Esophagus muscularis mucosa (tissue), 4 donors: ENCODE measurements at regions not wholly inside any gene's neighbourhood (a gene's known extent, or its start where the extent isn't known, plus 50 kb on each side); places are given as distances from the start of the nearest gene placed in this dataset.

ENCODE experiments used
- DNase-seq: peaks from one replicate; pipeline ENCODE4 v3.0.0-alpha.2; 2017; ENCODE audit errors: extremely low spot score
- H3K27ac ChIP-seq, 4 donors: fragments of 200-600 bp; sonication (generic); replicated peaks in 1 of 4; 1 replicate in 3 of 4; 2 replicates in 1 of 4; pipeline ENCODE4 v1.5.1; 2016 to 2019; ENCODE audit warnings: mild to moderate bottlenecking in 1 of 4
- H3K27me3 ChIP-seq, 4 donors: fragments of 200-600 bp; sonication (generic); one replicate each; pipeline versions ENCODE4 v1.5.1 to v1.6.0; 2016 to 2019
- H3K36me3 ChIP-seq, 4 donors: fragments of 200-600 bp; sonication (generic); one replicate each; pipeline ENCODE4 v1.5.1; 2016 to 2019
- H3K4me1 ChIP-seq, 4 donors: fragments of 200-600 bp; sonication (generic); one replicate each; pipeline ENCODE4 v1.5.1; 2016 to 2019
- H3K4me3 ChIP-seq, 4 donors: fragments of 200-600 bp; sonication (generic); 1 replicate in 2 of 4; 2 replicates in 2 of 4; pipeline ENCODE4 v1.5.1; 2016 to 2019; ENCODE audit warnings: mild to moderate bottlenecking in 4 of 4, moderate library complexity in 1 of 4
- H3K9me3 ChIP-seq, 4 donors: fragments of 200-600 bp; sonication (generic); 1 replicate in 3 of 4; 2 replicates in 1 of 4; pipeline ENCODE4 v1.5.1; 2016 to 2019
- EP300 ChIP-seq: sonication (generic); formaldehyde crosslinking; IDR thresholded peaks from one replicate; pipeline ENCODE4 v1.6.1; 2017; ENCODE audit warnings: antibody characterized with exemption
- POLR2A ChIP-seq: fragments of 450-650 bp; IDR thresholded peaks from one replicate; pipeline ENCODE4 v1.6.1; 2017; ENCODE audit warnings: antibody characterized with exemption, moderate library complexity, mild to moderate bottlenecking, low read depth
- POLR2AphosphoS5 ChIP-seq, 2 donors: sonication (generic); formaldehyde crosslinking; IDR thresholded peaks; one replicate each; pipeline ENCODE4 v1.6.1; 2017; ENCODE audit warnings: antibody characterized with exemption in 2 of 2
- WGBS: methylation state at CpG from one replicate; pipeline ENCODE4 v1.1.5; 2018; 5-methylcytosine and 5-hydroxymethylcytosine counted together
- intact Hi-C: fragments of 100-400 bp; cut with DNase I; formaldehyde crosslinking; loops from one replicate; pipeline ENCODE4 v1.15.1; 2023
- TF ChIP-seq, protein P1 (sequence below), 3 experiments: fragments of 200-600 bp in 2 of 3; fragments of 450-650 bp in 1 of 3; sonication (generic) in 2 of 3; IDR thresholded peaks; one replicate each; pipeline ENCODE4 v1.5.1; 2017 to 2019; ENCODE audit warnings: antibody characterized with exemption in 3 of 3, mild to moderate bottlenecking in 2 of 3, moderate library complexity in 1 of 3

DNA sequence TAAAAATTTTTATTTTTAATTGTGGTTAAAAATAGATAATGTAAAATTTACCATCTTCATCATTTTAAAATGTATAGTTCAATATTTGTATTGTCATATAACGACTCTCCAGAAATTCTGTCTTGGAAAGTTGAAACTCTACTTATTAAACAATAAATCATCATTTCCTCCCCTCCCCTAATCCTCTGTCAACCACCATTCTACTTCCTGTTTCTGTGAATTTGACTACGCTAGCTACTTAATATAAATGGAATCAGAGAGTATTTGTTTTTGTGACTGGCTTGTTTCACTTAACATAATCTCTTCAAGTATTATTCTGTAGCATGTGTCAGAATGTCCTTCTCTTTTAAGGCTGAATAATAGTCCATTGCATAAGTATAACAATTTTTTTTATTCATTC is 729.0 kb upstream of the AADAT start:
- DNase-seq = no peak
- WGBS = 47% methylated on average over 2 of the region's 2 CpGs
- TF ChIP-seq EP300 = no peak
- TF ChIP-seq POLR2A = no peak
- TF ChIP-seq POLR2AphosphoS5 (IDR thresholded peaks at IDR 0.05) = no peak
- TF ChIP-seq, protein P1, sequence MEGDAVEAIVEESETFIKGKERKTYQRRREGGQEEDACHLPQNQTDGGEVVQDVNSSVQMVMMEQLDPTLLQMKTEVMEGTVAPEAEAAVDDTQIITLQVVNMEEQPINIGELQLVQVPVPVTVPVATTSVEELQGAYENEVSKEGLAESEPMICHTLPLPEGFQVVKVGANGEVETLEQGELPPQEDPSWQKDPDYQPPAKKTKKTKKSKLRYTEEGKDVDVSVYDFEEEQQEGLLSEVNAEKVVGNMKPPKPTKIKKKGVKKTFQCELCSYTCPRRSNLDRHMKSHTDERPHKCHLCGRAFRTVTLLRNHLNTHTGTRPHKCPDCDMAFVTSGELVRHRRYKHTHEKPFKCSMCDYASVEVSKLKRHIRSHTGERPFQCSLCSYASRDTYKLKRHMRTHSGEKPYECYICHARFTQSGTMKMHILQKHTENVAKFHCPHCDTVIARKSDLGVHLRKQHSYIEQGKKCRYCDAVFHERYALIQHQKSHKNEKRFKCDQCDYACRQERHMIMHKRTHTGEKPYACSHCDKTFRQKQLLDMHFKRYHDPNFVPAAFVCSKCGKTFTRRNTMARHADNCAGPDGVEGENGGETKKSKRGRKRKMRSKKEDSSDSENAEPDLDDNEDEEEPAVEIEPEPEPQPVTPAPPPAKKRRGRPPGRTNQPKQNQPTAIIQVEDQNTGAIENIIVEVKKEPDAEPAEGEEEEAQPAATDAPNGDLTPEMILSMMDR (IDR thresholded peaks at IDR 0.05) = no peak
- H3K27ac ChIP-seq = no peak overlapping the region
- no peaks in the 10 kb centered on the region for H3K36me3 ChIP-seq
- H3K4me3 ChIP-seq = no peak overlapping the region
- intact Hi-C loops = no loop called here
- H3K4me1 ChIP-seq = no peaks in the 10 kb centered on the region
- H3K9me3 ChIP-seq = peaks cover 0 to 14% (median 2%) of the 10 kb centered on the region in 4 donors
- no peaks in the 10 kb centered on the region for H3K27me3 ChIP-seq

DNA sequence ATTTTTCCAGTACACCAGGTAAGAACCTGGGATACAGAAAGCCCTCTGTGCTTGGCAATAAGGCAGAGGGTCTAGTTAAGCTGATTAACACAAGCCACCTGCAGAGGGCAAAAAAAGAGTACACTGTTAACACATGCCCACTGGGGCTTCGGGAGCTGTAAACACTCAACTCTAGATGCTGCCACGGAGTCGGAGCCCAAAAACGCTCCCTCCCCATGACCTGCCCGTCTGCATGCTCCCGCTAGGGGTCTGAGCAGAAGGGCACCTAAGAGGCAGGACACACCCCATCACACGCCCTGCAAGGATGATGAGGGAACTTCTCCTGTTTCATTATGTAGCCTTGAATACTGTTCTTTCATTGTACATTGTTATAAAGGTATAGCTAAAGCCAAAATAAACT is 715.6 kb upstream of the AADAT start:
- Histone ChIP-seq H3K9me3 (no peaks in the 10 kb centered on the region), H3K27me3 (no peaks in the 10 kb centered on the region), H3K27ac (no peak overlapping the region), H3K4me1 (no peaks in the 10 kb centered on the region), H3K36me3 (no peaks in the 10 kb centered on the region), H3K4me3 (no peak overlapping the region)
- DNase-seq = no peak
- 84% methylated on average over 7 of the region's 7 CpGs for WGBS
- TF ChIP-seq EP300 = no peak
- intact Hi-C loops = no loop called here

DNA sequence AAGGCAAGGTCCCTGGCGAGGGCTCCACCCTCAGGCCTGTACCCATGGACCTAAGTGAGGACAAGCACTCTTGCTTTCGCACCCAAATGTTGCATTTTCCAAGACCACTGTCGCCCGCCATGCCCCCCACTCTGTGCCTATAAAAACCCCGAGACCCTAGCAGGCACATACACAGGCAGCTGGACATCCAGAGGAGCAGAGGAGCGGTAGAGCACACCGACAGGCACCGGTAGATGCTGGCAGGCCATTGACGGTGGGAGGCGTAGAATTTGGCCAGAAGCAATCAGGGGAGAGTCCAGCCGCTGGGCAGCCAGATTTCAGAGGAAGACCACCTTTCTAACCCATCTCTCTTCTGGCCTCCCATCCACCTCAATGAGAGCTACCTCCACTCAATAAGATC is 715.2 kb upstream of the AADAT start:
- no peak overlapping the region for H3K27ac ChIP-seq
- no peak for DNase-seq
- 91% methylated on average over 10 of the region's 11 CpGs for WGBS

DNA sequence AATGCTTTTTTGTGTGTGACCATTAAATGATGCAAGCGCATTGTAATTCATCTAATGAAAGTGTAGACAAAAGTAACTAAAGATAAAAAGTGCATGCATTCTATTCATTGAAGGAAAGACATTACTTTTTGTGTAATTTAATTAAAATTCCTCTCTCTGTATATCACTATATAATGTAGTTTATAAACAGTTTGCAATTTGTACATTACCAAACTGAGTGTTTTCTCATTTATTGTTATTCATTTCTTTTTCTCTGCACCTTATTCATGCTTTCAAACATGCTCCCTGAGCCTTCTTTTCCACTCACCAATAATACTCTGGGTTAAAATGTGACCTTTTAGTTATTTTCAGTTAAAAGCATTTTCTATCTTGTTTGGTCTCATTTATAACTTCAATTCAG is 713.7 kb upstream of the AADAT start:
- intact Hi-C loops = no loop called here
- no peaks in the 10 kb centered on the region for H3K4me1 ChIP-seq
- no peak for TF ChIP-seq POLR2AphosphoS5 (IDR thresholded peaks at IDR 0.05)
- TF ChIP-seq, protein P1 (IDR thresholded peaks at IDR 0.05) = no peak
- TF ChIP-seq EP300 = no peak
- TF ChIP-seq POLR2A = no peak
- no peak overlapping the region for H3K4me3 ChIP-seq
- H3K27me3 ChIP-seq = no peaks in the 10 kb centered on the region
- no peak overlapping the region for H3K27ac ChIP-seq
- no peaks in the 10 kb centered on the region for H3K9me3 ChIP-seq
- no peaks in the 10 kb centered on the region for H3K36me3 ChIP-seq
- 95% methylated on average over 1 of the region's 1 CpG for WGBS
- DNase-seq = no peak

More for the DNA sequence above, 715.2 kb upstream of the AADAT start:
- Histone ChIP-seq H3K36me3 (no peaks in the 10 kb centered on the region), H3K9me3 (no peaks in the 10 kb centered on the region), H3K27me3 (no peaks in the 10 kb centered on the region), H3K4me1 (no peaks in the 10 kb centered on the region), H3K4me3 (no peak overlapping the region)
- TF ChIP-seq EP300 = no peak
- no peak for TF ChIP-seq POLR2AphosphoS5 (IDR thresholded peaks at IDR 0.05)
- no peak for TF ChIP-seq POLR2A
- TF ChIP-seq, protein P1 (IDR thresholded peaks at IDR 0.05) = no peak
- intact Hi-C loops = no loop called here

DNA sequence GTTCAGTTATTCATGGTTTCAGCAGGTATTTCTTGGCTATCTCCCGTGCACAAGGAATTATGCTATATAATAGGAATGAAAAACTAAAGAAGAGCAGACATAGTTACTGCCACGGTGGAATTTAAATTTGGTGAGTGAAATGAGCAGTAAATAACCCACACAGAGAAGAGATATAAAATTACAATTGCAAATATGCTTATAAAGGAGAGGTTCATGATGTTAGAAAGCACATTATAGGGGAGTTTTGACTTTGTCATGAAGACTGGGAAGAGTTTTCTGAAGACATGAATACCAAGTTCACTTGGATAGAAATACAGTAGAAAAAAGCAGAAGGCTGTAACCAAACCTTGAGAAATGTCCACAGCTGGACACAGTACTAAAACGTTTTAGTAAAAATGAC is 712.0 kb upstream of the AADAT start:
- Histone ChIP-seq H3K36me3 (no peaks in the 10 kb centered on the region), H3K27me3 (no peaks in the 10 kb centered on the region), H3K4me3 (no peak overlapping the region), H3K4me1 (no peaks in the 10 kb centered on the region), H3K27ac (no peak overlapping the region), H3K9me3 (no peaks in the 10 kb centered on the region)
- intact Hi-C loops = no loop called here
- TF ChIP-seq, protein P1 (IDR thresholded peaks at IDR 0.05) = no peak
- no peak for TF ChIP-seq POLR2AphosphoS5 (IDR thresholded peaks at IDR 0.05)
- DNase-seq = no peak
- WGBS = 63% methylated on average over 3 of the region's 3 CpGs
